HG03066 (cell line): ENCODE measurements at regions not wholly inside any gene's neighbourhood (a gene's known extent, or its start where the extent isn't known, plus 50 kb on each side); places are given as distances from the start of the nearest gene placed in this dataset.

Source experiments
- ATAC-seq: cut with Tn5 transposase; IDR thresholded peaks from one replicate; pipeline ENCODE4 v1.9.1; 2021; ENCODE audit warnings: low read depth; ENCODE audit not compliant: unreplicated experiment

- ATAC-seq: no peak
Measured at GRCh38 chr7:91323626-91324158, 59.5 kb downstream of the FZD1 start.

- ATAC-seq: no peak
Measured at GRCh38 chr7:91324663-91325062, 60.4 kb downstream of the FZD1 start.

- ATAC-seq: no peak
Measured at GRCh38 chr7:91325726-91326125, 61.5 kb downstream of the FZD1 start.

GRCh38 chr7:91326516-91327199, 62.4 kb downstream of the FZD1 start:
- no peak for ATAC-seq

- no peak for ATAC-seq
Measured at GRCh38 chr7:91327346-91327745, 63.1 kb downstream of the FZD1 start.

- ATAC-seq: no peak
Measured at GRCh38 chr7:91329571-91329970, 65.3 kb downstream of the FZD1 start.

- no peak for ATAC-seq
Measured at GRCh38 chr7:91330191-91330808, 66.1 kb downstream of the FZD1 start.

- no peak for ATAC-seq
Measured at GRCh38 chr7:91330866-91331265, 66.6 kb downstream of the FZD1 start.

GRCh38 chr7:91336106-91336505, 71.9 kb downstream of the FZD1 start:
- no peak for ATAC-seq

GRCh38 chr7:91338226-91339020, 74.2 kb downstream of the FZD1 start:
- ATAC-seq: no peak

- no peak for ATAC-seq
Measured at GRCh38 chr7:91342346-91342745, 78.1 kb downstream of the FZD1 start.

GRCh38 chr7:91343420-91343960, 79.3 kb downstream of the FZD1 start:
- no peak for ATAC-seq

GRCh38 chr7:91343996-91344629, 79.9 kb downstream of the FZD1 start:
- ATAC-seq: no peak

- ATAC-seq: no peak
Measured at GRCh38 chr7:91344911-91345310, 80.7 kb downstream of the FZD1 start.

- ATAC-seq: peak; percentile 71
Measured at GRCh38 chr7:91345449-91345848, 81.2 kb downstream of the FZD1 start.

- no peak for ATAC-seq
Measured at GRCh38 chr7:91346426-91346825, 82.2 kb downstream of the FZD1 start.

- no peak for ATAC-seq
Measured at GRCh38 chr7:91347290-91347689, 83.1 kb downstream of the FZD1 start.

- ATAC-seq: no peak
Measured at GRCh38 chr7:91348711-91349110, 84.5 kb downstream of the FZD1 start.

GRCh38 chr7:91351374-91351773, 87.1 kb downstream of the FZD1 start:
- ATAC-seq: no peak

- no peak for ATAC-seq
Measured at GRCh38 chr7:91352091-91352490, 87.9 kb downstream of the FZD1 start.

GRCh38 chr7:91353848-91354247, 89.6 kb downstream of the FZD1 start:
- no peak for ATAC-seq
